ENCODE measurements at regions not wholly inside any gene's neighbourhood (a gene's known extent, or its start where the extent isn't known, plus 50 kb on each side); places are given as distances from the start of the nearest gene placed in this dataset.

GRCh38 chr9:7407246-7407645, 392.3 kb downstream of the DMAC1 start:
- Histone ChIP-seq H3K27ac (ENCODE audit: low read depth, low read length) (no peak overlapping the region), H3K4me3 (ENCODE audit: low read length) (no peak overlapping the region), H3K27me3 (ENCODE audit: insufficient read depth, low read length, poor library complexity, severe bottlenecking) (no peaks in the 10 kb centered on the region), H3K9me3 (ENCODE audit: low read length) (no peaks in the 10 kb centered on the region), H3K36me3 (ENCODE audit: insufficient read depth, low read length) (no peaks in the 10 kb centered on the region), H3K4me1 (ENCODE audit: insufficient read depth, low read length) (no peaks in the 10 kb centered on the region)
- CTCF ChIA-PET = no interaction called here
- Mint-ChIP-seq H3K27ac (no peak overlapping the region), H3K4me3 (no peak overlapping the region), H3K36me3 (no peaks in the 10 kb centered on the region), H3K27me3 (peaks cover 4 to 12% of the 10 kb centered on the region in 2 donors), H3K9me3 (peaks cover 0 to 5% (median 0%) of the 10 kb centered on the region in 5 donors), H3K4me1 (no peaks in the 10 kb centered on the region)
- POLR2A ChIA-PET = no interaction called here
- DNase-seq = no peak

- no peak overlapping the region for H3K4me3 Mint-ChIP-seq
- CTCF ChIA-PET = no interaction called here
- H3K36me3 ChIP-seq (ENCODE audit: insufficient read depth, low read length) = no peaks in the 10 kb centered on the region
- POLR2A ChIA-PET = no interaction called here
- no peak overlapping the region for H3K27ac ChIP-seq (ENCODE audit: low read depth, low read length)
- no peaks in the 10 kb centered on the region for H3K4me1 ChIP-seq (ENCODE audit: insufficient read depth, low read length)
- H3K4me3 ChIP-seq (ENCODE audit: low read length) = no peak overlapping the region
- no peaks in the 10 kb centered on the region for H3K4me1 Mint-ChIP-seq
- H3K27me3 Mint-ChIP-seq = peaks cover 4 to 12% of the 10 kb centered on the region in 2 donors
- no peaks in the 10 kb centered on the region for H3K36me3 Mint-ChIP-seq
- H3K9me3 ChIP-seq (ENCODE audit: low read length) = no peaks in the 10 kb centered on the region
- no peak for DNase-seq
- no peaks in the 10 kb centered on the region for H3K27me3 ChIP-seq (ENCODE audit: insufficient read depth, low read length, poor library complexity, severe bottlenecking)
- peaks cover 0 to 3% (median 0%) of the 10 kb centered on the region in 5 donors for H3K9me3 Mint-ChIP-seq
- H3K27ac Mint-ChIP-seq = no peak overlapping the region
These were observed 393.5 kb downstream of the DMAC1 start for GRCh38 chr9:7405924-7406604.

- POLR2A ChIA-PET = no interaction called here
- peaks cover 2 to 17% of the 10 kb centered on the region in 2 donors for H3K27me3 Mint-ChIP-seq
These were observed 395.6 kb downstream of the DMAC1 start for GRCh38 chr9:7403839-7404487.

GRCh38 chr9:7403028-7403389, 396.6 kb downstream of the DMAC1 start:
- H3K27me3 Mint-ChIP-seq = peaks cover 2 to 14% of the 10 kb centered on the region in 2 donors

More at GRCh38 chr9:7403839-7404487, 395.6 kb downstream of the DMAC1 start:
- no peaks in the 10 kb centered on the region for H3K4me1 Mint-ChIP-seq
- Histone ChIP-seq H3K4me3 (ENCODE audit: low read length) (no peak overlapping the region), H3K36me3 (ENCODE audit: insufficient read depth, low read length) (no peaks in the 10 kb centered on the region), H3K27me3 (ENCODE audit: insufficient read depth, low read length, poor library complexity, severe bottlenecking) (no peaks in the 10 kb centered on the region), H3K4me1 (ENCODE audit: insufficient read depth, low read length) (no peaks in the 10 kb centered on the region), H3K9me3 (ENCODE audit: low read length) (no peaks in the 10 kb centered on the region), H3K27ac (ENCODE audit: low read depth, low read length) (no peak overlapping the region)
- H3K9me3 Mint-ChIP-seq = peaks cover 0 to 3% (median 0%) of the 10 kb centered on the region in 5 donors
- no peaks in the 10 kb centered on the region for H3K36me3 Mint-ChIP-seq
- no peak for DNase-seq
- H3K27ac Mint-ChIP-seq = no peak overlapping the region
- CTCF ChIA-PET = no interaction called here
- H3K4me3 Mint-ChIP-seq = no peak overlapping the region

GRCh38 chr9:7402334-7403027, 397.1 kb downstream of the DMAC1 start:
- Histone ChIP-seq H3K36me3 (ENCODE audit: insufficient read depth, low read length) (no peaks in the 10 kb centered on the region), H3K27me3 (ENCODE audit: insufficient read depth, low read length, poor library complexity, severe bottlenecking) (no peaks in the 10 kb centered on the region), H3K9me3 (ENCODE audit: low read length) (no peaks in the 10 kb centered on the region), H3K4me1 (ENCODE audit: insufficient read depth, low read length) (no peaks in the 10 kb centered on the region), H3K4me3 (ENCODE audit: low read length) (no peak overlapping the region), H3K27ac (ENCODE audit: low read depth, low read length) (no peak overlapping the region)
- Mint-ChIP-seq H3K9me3 (no peaks in the 10 kb centered on the region), H3K4me3 (no peak overlapping the region), H3K4me1 (no peaks in the 10 kb centered on the region), H3K36me3 (no peaks in the 10 kb centered on the region), H3K27ac (no peak overlapping the region), H3K27me3 (peaks cover 2 to 14% of the 10 kb centered on the region in 2 donors)
- ChIA-PET POLR2A (no interaction called here), CTCF (no interaction called here)
- no peak for DNase-seq

More at GRCh38 chr9:7403028-7403389, 396.6 kb downstream of the DMAC1 start:
- H3K4me3 Mint-ChIP-seq = no peak overlapping the region
- POLR2A ChIA-PET = no interaction called here
- peaks cover 0 to 3% (median 0%) of the 10 kb centered on the region in 5 donors for H3K9me3 Mint-ChIP-seq
- H3K36me3 Mint-ChIP-seq = no peaks in the 10 kb centered on the region
- H3K27me3 ChIP-seq (ENCODE audit: insufficient read depth, low read length, poor library complexity, severe bottlenecking) = no peaks in the 10 kb centered on the region
- H3K27ac ChIP-seq (ENCODE audit: low read depth, low read length) = no peak overlapping the region
- H3K4me1 Mint-ChIP-seq = no peaks in the 10 kb centered on the region
- CTCF ChIA-PET = no interaction called here
- DNase-seq = no peak
- H3K9me3 ChIP-seq (ENCODE audit: low read length) = no peaks in the 10 kb centered on the region
- no peak overlapping the region for H3K27ac Mint-ChIP-seq
- no peaks in the 10 kb centered on the region for H3K36me3 ChIP-seq (ENCODE audit: insufficient read depth, low read length)
- no peaks in the 10 kb centered on the region for H3K4me1 ChIP-seq (ENCODE audit: insufficient read depth, low read length)
- no peak overlapping the region for H3K4me3 ChIP-seq (ENCODE audit: low read length)

- DNase-seq = no peak
- H3K27ac ChIP-seq (ENCODE audit: low read depth, low read length) = no peak overlapping the region
- Mint-ChIP-seq H3K27ac (no peak overlapping the region), H3K27me3 (peaks cover 2 to 12% of the 10 kb centered on the region in 2 donors), H3K36me3 (no peaks in the 10 kb centered on the region), H3K9me3 (no peaks in the 10 kb centered on the region), H3K4me1 (no peaks in the 10 kb centered on the region), H3K4me3 (no peak overlapping the region)
- ChIA-PET CTCF (no interaction called here), POLR2A (no interaction called here)
- no peaks in the 10 kb centered on the region for H3K27me3 ChIP-seq (ENCODE audit: insufficient read depth, low read length, poor library complexity, severe bottlenecking)
- no peaks in the 10 kb centered on the region for H3K9me3 ChIP-seq (ENCODE audit: low read length)
- no peaks in the 10 kb centered on the region for H3K4me1 ChIP-seq (ENCODE audit: insufficient read depth, low read length)
- no peak overlapping the region for H3K4me3 ChIP-seq (ENCODE audit: low read length)
- no peaks in the 10 kb centered on the region for H3K36me3 ChIP-seq (ENCODE audit: insufficient read depth, low read length)
These were observed 398.5 kb downstream of the DMAC1 start for GRCh38 chr9:7401116-7401515.

- no peak for DNase-seq
- no peaks in the 10 kb centered on the region for H3K4me1 ChIP-seq (ENCODE audit: insufficient read depth, low read length)
- H3K27me3 ChIP-seq (ENCODE audit: insufficient read depth, low read length, poor library complexity, severe bottlenecking) = no peaks in the 10 kb centered on the region
- peaks cover 0 to 16% of the 10 kb centered on the region in 2 donors for H3K27me3 Mint-ChIP-seq
- H3K27ac ChIP-seq (ENCODE audit: low read depth, low read length) = no peak overlapping the region
- H3K9me3 Mint-ChIP-seq = peaks cover 0 to 2% (median 0%) of the 10 kb centered on the region in 5 donors
- no peaks in the 10 kb centered on the region for H3K36me3 Mint-ChIP-seq
- H3K9me3 ChIP-seq (ENCODE audit: low read length) = no peaks in the 10 kb centered on the region
- H3K4me3 Mint-ChIP-seq = no peak overlapping the region
- no peak overlapping the region for H3K4me3 ChIP-seq (ENCODE audit: low read length)
- ChIA-PET CTCF (no interaction called here), POLR2A (no interaction called here)
- no peaks in the 10 kb centered on the region for H3K4me1 Mint-ChIP-seq
- no peaks in the 10 kb centered on the region for H3K36me3 ChIP-seq (ENCODE audit: insufficient read depth, low read length)
- no peak overlapping the region for H3K27ac Mint-ChIP-seq
These were observed 405.4 kb downstream of the DMAC1 start for GRCh38 chr9:7394002-7394774.

- Mint-ChIP-seq H3K36me3 (no peaks in the 10 kb centered on the region), H3K27me3 (peaks cover 1 to 16% of the 10 kb centered on the region in 2 donors), H3K27ac (no peak overlapping the region), H3K4me3 (no peak overlapping the region), H3K4me1 (no peaks in the 10 kb centered on the region), H3K9me3 (peaks cover 0 to 2% (median 0%) of the 10 kb centered on the region in 5 donors)
- no peak overlapping the region for H3K4me3 ChIP-seq (ENCODE audit: low read length)
- ChIA-PET POLR2A (no interaction called here), CTCF (no interaction called here)
- H3K27ac ChIP-seq (ENCODE audit: low read depth, low read length) = no peak overlapping the region
- no peak for DNase-seq
- H3K4me1 ChIP-seq (ENCODE audit: insufficient read depth, low read length) = no peaks in the 10 kb centered on the region
- H3K27me3 ChIP-seq (ENCODE audit: insufficient read depth, low read length, poor library complexity, severe bottlenecking) = no peaks in the 10 kb centered on the region
- no peaks in the 10 kb centered on the region for H3K36me3 ChIP-seq (ENCODE audit: insufficient read depth, low read length)
- no peaks in the 10 kb centered on the region for H3K9me3 ChIP-seq (ENCODE audit: low read length)
These were observed 407.4 kb downstream of the DMAC1 start for GRCh38 chr9:7392148-7392547.

Measured in CD8-positive, alpha-beta memory T cell (primary cell).